Activated T-helper 17 cell treated with anti-CD3 and anti-CD28 coated beads, Interleukin-2, amount 50 U/mL, for 72 hours (primary cell): ENCODE measurements at regions not wholly inside any gene's neighbourhood (a gene's known extent, or its start where the extent isn't known, plus 50 kb on each side); places are given as distances from the start of the nearest gene placed in this dataset.
"Not testable (repeated sequence)": the region's sequence is repeated elsewhere in the genome, so short reads cannot be mapped to it uniquely, and the experiment has no call there.

ENCODE experiments used
- ATAC-seq: fragments of 150-1000 bp; cut with Tn5 transposase; replicated peaks from 2 replicates; pipeline ENCODE4 v1.10.0; 2021; ENCODE audit warnings: mild to moderate bottlenecking, moderate library complexity
- H3K27ac Mint-ChIP-seq: one replicate; pipeline ENCODE4 v1.8.0; 2022; ENCODE audit warnings: mixed read lengths
- H3K27me3 Mint-ChIP-seq: one replicate; pipeline ENCODE4 v1.8.0; 2022; ENCODE audit warnings: mixed read lengths
- H3K36me3 Mint-ChIP-seq: one replicate; pipeline ENCODE4 v1.8.0; 2022; ENCODE audit warnings: low read depth, mild to moderate bottlenecking, mixed read lengths
- H3K4me1 Mint-ChIP-seq: one replicate; pipeline ENCODE4 v1.8.0; 2022; ENCODE audit warnings: mixed read lengths
- H3K4me3 Mint-ChIP-seq: one replicate; pipeline ENCODE4 v1.8.0; 2022; ENCODE audit warnings: mild to moderate bottlenecking, mixed read lengths
- H3K9me3 Mint-ChIP-seq: one replicate; pipeline ENCODE4 v1.8.0; 2022; ENCODE audit warnings: mixed read lengths

- peaks cover 53% of the 10 kb centered on the region for H3K9me3 Mint-ChIP-seq
- no peak overlapping the region for H3K27ac Mint-ChIP-seq
Observed at GRCh38 chr19:27844261-27844660, 1368.7 kb downstream of the UQCRFS1 start.

GRCh38 chr19:27843861-27844260 lies 1369.1 kb downstream of the UQCRFS1 start:
- Mint-ChIP-seq H3K9me3 (peaks cover 50% of the 10 kb centered on the region), H3K36me3 (no peaks in the 10 kb centered on the region), H3K4me1 (no peaks in the 10 kb centered on the region), H3K27ac (no peak overlapping the region), H3K27me3 (no peaks in the 10 kb centered on the region), H3K4me3 (no peak overlapping the region)
- no peak for ATAC-seq

More at GRCh38 chr19:27844261-27844660, 1368.7 kb downstream of the UQCRFS1 start:
- H3K27me3 Mint-ChIP-seq: no peaks in the 10 kb centered on the region
- no peak for ATAC-seq
- no peak overlapping the region for H3K4me3 Mint-ChIP-seq
- H3K4me1 Mint-ChIP-seq: no peaks in the 10 kb centered on the region
- H3K36me3 Mint-ChIP-seq: no peaks in the 10 kb centered on the region

- Mint-ChIP-seq H3K27ac (no peak overlapping the region), H3K4me1 (no peaks in the 10 kb centered on the region), H3K36me3 (no peaks in the 10 kb centered on the region), H3K4me3 (no peak overlapping the region), H3K27me3 (no peaks in the 10 kb centered on the region), H3K9me3 (peaks cover 28% of the 10 kb centered on the region)
- ATAC-seq: no peak
Observed at GRCh38 chr19:27833031-27833430, 1379.9 kb downstream of the UQCRFS1 start.

GRCh38 chr19:27828829-27829228 lies 1384.1 kb downstream of the UQCRFS1 start:
- Mint-ChIP-seq H3K4me1 (no peaks in the 10 kb centered on the region), H3K4me3 (no peak overlapping the region), H3K9me3 (peaks cover 10% of the 10 kb centered on the region), H3K36me3 (no peaks in the 10 kb centered on the region), H3K27me3 (no peaks in the 10 kb centered on the region), H3K27ac (no peak overlapping the region)
- no peak for ATAC-seq

GRCh38 chr19:27824108-27824507 lies 1388.8 kb downstream of the UQCRFS1 start:
- Mint-ChIP-seq H3K9me3 (peaks cover 12% of the 10 kb centered on the region), H3K4me1 (no peaks in the 10 kb centered on the region), H3K36me3 (no peaks in the 10 kb centered on the region), H3K27me3 (no peaks in the 10 kb centered on the region), H3K27ac (no peak overlapping the region), H3K4me3 (no peak overlapping the region)
- no peak for ATAC-seq

- Mint-ChIP-seq H3K4me1 (no peaks in the 10 kb centered on the region), H3K9me3 (peaks cover 18% of the 10 kb centered on the region), H3K4me3 (no peak overlapping the region), H3K36me3 (peaks cover 9% of the 10 kb centered on the region), H3K27me3 (no peaks in the 10 kb centered on the region), H3K27ac (no peak overlapping the region)
- ATAC-seq: no peak
Observed at GRCh38 chr19:27822336-27822735, 1390.6 kb downstream of the UQCRFS1 start.

- H3K36me3 Mint-ChIP-seq: peaks cover 9% of the 10 kb centered on the region
- no peak for ATAC-seq
- no peak overlapping the region for H3K4me3 Mint-ChIP-seq
- H3K27ac Mint-ChIP-seq: no peak overlapping the region
- no peaks in the 10 kb centered on the region for H3K4me1 Mint-ChIP-seq
- peaks cover 25% of the 10 kb centered on the region for H3K9me3 Mint-ChIP-seq
- H3K27me3 Mint-ChIP-seq: no peaks in the 10 kb centered on the region
Observed at GRCh38 chr19:27821418-27822018, 1391.4 kb downstream of the UQCRFS1 start.

GRCh38 chr19:27815985-27816384 lies 1397.0 kb downstream of the UQCRFS1 start:
- Mint-ChIP-seq H3K27ac (no peak overlapping the region), H3K9me3 (peaks cover 23% of the 10 kb centered on the region), H3K4me3 (no peak overlapping the region), H3K27me3 (no peaks in the 10 kb centered on the region), H3K36me3 (peaks cover 9% of the 10 kb centered on the region), H3K4me1 (no peaks in the 10 kb centered on the region)
- no peak for ATAC-seq

GRCh38 chr19:27814834-27815233 lies 1398.1 kb downstream of the UQCRFS1 start:
- H3K27ac Mint-ChIP-seq, ATAC-seq, H3K27me3 Mint-ChIP-seq, H3K36me3 Mint-ChIP-seq, H3K4me1 Mint-ChIP-seq, H3K4me3 Mint-ChIP-seq: not testable (repeated sequence)
- H3K9me3 Mint-ChIP-seq: peaks cover 19% of the 10 kb centered on the region

GRCh38 chr19:27814274-27814673 lies 1398.7 kb downstream of the UQCRFS1 start:
- not testable (repeated sequence) for H3K4me1 Mint-ChIP-seq, H3K27me3 Mint-ChIP-seq, H3K27ac Mint-ChIP-seq, H3K4me3 Mint-ChIP-seq, ATAC-seq, H3K36me3 Mint-ChIP-seq
- H3K9me3 Mint-ChIP-seq: peaks cover 19% of the 10 kb centered on the region

GRCh38 chr19:27806471-27807070 lies 1406.4 kb downstream of the UQCRFS1 start:
- H3K4me3 Mint-ChIP-seq: no peak overlapping the region

GRCh38 chr19:27805848-27806247 lies 1407.1 kb downstream of the UQCRFS1 start:
- Mint-ChIP-seq H3K4me3 (no peak overlapping the region), H3K9me3 (no peaks in the 10 kb centered on the region), H3K36me3 (peaks cover 31% of the 10 kb centered on the region), H3K27ac (no peak overlapping the region), H3K4me1 (peaks cover 5% of the 10 kb centered on the region), H3K27me3 (no peaks in the 10 kb centered on the region)
- ATAC-seq: no peak

More at GRCh38 chr19:27806471-27807070, 1406.4 kb downstream of the UQCRFS1 start:
- peaks cover 3% of the 10 kb centered on the region for H3K4me1 Mint-ChIP-seq
- no peaks in the 10 kb centered on the region for H3K9me3 Mint-ChIP-seq
- H3K36me3 Mint-ChIP-seq: peaks cover 24% of the 10 kb centered on the region
- ATAC-seq: no peak
- H3K27ac Mint-ChIP-seq: no peak overlapping the region
- no peaks in the 10 kb centered on the region for H3K27me3 Mint-ChIP-seq

- not testable (repeated sequence) for H3K4me3 Mint-ChIP-seq, ATAC-seq, H3K9me3 Mint-ChIP-seq, H3K4me1 Mint-ChIP-seq, H3K27ac Mint-ChIP-seq, H3K27me3 Mint-ChIP-seq
- peaks cover 66% of the 10 kb centered on the region for H3K36me3 Mint-ChIP-seq
Observed at GRCh38 chr19:27802293-27802692, 1410.7 kb downstream of the UQCRFS1 start.

GRCh38 chr19:27796540-27796939 lies 1416.4 kb downstream of the UQCRFS1 start:
- H3K36me3 Mint-ChIP-seq: peaks cover 59% of the 10 kb centered on the region
- no peaks in the 10 kb centered on the region for H3K27me3 Mint-ChIP-seq
- no peaks in the 10 kb centered on the region for H3K9me3 Mint-ChIP-seq
- no peak overlapping the region for H3K4me3 Mint-ChIP-seq
- H3K27ac Mint-ChIP-seq: no peak overlapping the region
- H3K4me1 Mint-ChIP-seq: peaks cover 1% of the 10 kb centered on the region
- ATAC-seq: no peak

- Mint-ChIP-seq H3K27ac (no peak overlapping the region), H3K9me3 (no peaks in the 10 kb centered on the region), H3K36me3 (peaks cover 55% of the 10 kb centered on the region), H3K27me3 (no peaks in the 10 kb centered on the region), H3K4me1 (no peaks in the 10 kb centered on the region), H3K4me3 (peak overlapping the region; percentile 86)
- no peak for ATAC-seq
Observed at GRCh38 chr19:27796073-27796472, 1416.9 kb downstream of the UQCRFS1 start.
